GM18951 (cell line): ENCODE measurements at regions not wholly inside any gene's neighbourhood (a gene's known extent, or its start where the extent isn't known, plus 50 kb on each side); places are given as distances from the start of the nearest gene placed in this dataset.

Source experiments
- POLR2A ChIP-seq: IDR thresholded peaks from 4 replicates; pipeline ENCODE4 v1.6.1; 2011; ENCODE audit warnings: mild to moderate bottlenecking; ENCODE audit not compliant: insufficient read length, insufficient read depth; ENCODE audit errors: extremely low read depth
- in situ Hi-C: fragments of 300-500 bp; cut with MboI; formaldehyde crosslinking; loops from one replicate; pipeline ENCODE4 v1.12.0; 2022; ENCODE audit warnings: low sequenced_read_pairs, mixed read lengths, inconsistent platforms; ENCODE audit not compliant: unreplicated experiment

DNA sequence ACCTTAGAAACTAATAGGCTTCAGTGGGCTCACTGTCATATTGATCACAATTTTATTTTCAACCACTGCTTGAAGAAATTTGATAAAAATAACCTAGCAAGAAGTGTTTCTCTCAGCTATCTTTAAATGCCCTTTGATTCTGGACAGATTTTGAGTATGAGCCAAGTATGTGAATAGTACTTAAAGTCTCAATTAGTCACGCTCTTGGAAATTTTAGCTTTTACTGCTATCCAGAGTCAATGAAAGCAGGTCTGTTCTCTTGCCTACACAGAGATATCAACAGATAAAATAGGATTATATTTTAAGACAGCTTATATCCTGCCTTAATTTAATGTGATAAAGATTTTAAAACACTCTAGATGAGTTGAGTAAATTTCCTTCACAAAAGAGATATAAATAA, 337.3 kb downstream of the CBLN2 start:
- TF ChIP-seq POLR2A, result no peak
- in situ Hi-C loops, result no loop called here

DNA sequence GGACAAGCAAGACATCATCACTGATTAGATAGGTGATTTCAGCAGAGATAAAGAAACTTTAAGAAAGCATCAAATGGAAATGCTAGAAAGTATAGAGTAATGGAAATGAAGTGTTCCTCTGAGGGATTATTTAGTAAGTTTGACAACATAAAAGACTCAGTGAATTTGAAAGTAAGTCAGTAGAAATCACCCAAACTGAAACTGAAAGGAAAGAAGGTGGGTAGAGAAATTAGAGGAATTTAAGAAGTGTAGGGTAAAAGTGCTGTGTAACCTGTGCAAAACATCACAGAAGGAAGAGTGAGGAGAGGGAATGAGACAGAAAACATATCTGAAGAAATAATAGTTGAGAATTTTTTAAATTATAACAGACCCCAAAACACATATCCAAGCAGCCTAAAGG, 343.1 kb downstream of the CBLN2 start:
- TF ChIP-seq POLR2A, result no peak
- in situ Hi-C loops, result no loop called here

DNA sequence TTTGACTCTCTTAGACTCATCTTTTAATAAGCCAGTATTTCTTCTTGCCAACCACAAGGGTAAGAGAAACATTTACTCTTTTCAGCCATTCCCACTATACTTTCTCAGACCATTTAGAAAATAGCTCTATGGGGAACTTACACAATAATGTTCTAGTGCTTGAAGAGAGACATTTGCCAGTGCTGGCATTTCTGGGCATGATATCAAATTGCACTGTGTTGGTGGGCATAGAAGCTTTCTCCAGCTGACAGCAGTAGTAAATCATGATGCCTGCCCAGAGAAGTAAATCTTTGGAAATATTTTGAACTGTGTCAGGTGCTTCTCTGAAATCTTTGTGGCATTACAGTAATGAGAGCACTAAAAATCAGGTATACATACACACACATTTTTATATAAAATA, 346.6 kb downstream of the CBLN2 start:
- in situ Hi-C loops, result no loop called here
- no peak for TF ChIP-seq POLR2A

DNA sequence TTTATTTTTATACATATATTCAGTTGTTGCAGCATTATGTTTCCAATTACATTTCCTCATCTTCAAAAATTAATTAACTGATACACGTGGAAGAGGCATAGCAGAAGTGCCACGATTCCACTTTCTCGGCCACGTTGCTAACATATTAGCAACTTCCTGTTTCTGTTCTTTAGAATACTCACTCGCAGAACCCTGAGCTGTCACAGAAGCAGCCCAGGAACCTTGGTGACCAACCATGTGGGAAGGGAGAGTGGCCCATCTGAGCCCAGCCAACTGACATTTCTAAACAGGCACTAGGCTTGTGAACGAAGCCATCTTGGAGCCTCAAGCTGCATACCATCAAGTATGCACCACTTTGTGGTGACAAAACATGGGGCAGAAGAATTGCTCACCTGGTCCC, 350.1 kb downstream of the CBLN2 start:
- in situ Hi-C loops, result no loop called here
- TF ChIP-seq POLR2A, result no peak

DNA sequence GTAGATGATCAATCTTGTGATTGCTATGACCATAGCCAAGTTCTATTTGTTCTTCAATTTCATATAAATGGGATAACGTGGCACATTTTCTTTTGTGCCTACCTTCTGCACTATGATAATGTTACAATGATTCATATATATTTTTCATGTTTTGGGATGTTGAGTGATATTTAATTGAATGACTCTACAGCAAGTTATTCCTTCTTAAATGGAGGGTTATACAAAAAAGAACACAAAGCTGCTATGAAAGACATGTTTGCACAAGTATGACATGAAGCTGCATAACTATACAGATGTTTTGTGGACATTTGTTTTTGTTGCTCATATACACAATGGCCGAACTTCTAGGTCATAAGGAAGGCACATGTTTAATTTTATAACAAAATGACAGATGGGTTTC, 356.2 kb downstream of the CBLN2 start:
- in situ Hi-C loops, result no loop called here
- no peak for TF ChIP-seq POLR2A

DNA sequence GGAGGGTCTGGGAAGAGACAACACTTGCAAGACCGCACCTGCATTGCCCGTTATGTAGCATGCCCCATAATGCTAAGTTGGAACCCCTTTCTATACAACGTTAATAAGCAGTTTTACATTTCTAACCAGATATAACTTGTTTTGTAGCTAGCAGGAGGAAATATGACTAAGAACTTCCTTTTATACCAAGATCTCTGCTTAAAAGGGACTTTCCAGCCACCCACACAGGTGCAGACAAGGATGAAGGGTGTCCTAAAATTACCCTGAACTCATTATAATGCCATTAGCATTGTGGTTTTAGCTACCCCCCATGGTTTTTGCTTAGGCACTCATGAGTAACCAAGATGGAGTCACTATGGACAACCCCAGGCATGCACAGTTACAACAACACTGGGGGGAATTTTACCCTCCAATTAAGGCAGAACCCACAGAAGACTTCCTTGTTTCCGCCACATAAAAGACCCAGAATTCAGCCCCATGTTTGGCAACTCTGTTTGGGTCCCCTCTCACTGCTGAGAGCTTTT, 362.8 kb downstream of the CBLN2 start:
- no peak for TF ChIP-seq POLR2A
- in situ Hi-C loops, result no loop called here

DNA sequence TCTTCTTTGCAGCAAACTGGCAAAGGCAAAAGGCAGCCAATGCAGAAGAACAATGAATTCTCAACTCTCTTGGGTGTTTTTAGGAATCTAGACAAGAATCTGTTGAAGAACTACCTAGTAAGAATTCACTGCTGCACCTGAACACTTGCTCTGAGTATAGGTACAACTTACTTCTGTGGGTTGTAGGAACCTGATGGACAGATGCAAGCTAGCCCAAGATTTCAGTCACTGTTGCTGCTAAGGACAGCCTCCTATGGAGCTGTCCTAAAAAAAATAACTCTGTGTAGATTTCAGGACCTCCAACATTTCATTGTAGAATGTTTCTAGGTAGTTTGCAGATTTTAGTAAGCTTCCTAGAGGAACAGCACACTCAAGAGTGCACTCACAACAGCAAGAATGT, 363.5 kb downstream of the CBLN2 start:
- in situ Hi-C loops, result no loop called here

DNA sequence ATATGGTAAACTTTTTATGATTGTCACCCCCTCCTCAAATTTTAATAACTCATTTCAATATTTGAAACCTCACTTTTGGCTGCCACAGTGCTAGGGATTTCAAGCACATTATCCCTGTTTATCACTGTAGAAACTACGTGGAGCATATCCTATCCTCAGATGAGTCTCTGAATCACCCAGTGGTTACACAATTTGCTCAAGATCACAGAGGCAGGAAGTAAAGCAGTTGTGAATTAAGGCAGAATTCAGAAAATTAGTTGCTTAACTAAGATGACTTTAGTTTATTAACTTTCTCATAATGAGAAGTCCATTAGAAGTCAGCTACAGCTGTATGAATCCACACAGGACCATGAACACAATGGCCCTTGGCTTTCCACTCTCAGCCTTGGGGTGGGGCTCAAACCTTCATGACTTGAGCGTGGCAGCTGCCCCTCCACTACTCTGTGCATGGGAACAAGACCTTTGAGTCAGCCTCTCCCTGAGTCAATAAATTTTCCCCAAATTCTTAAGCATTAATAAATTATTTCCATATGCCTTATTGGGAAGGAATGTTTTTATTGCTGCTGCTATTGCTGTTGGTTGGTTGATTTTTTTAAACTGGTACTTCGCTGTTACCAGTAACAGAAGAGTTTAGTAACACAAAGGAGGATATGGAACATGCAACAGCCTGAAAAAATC, 369.0 kb downstream of the CBLN2 start:
- TF ChIP-seq POLR2A, result no peak

More for the DNA sequence above, 363.5 kb downstream of the CBLN2 start:
- TF ChIP-seq POLR2A, result no peak

DNA sequence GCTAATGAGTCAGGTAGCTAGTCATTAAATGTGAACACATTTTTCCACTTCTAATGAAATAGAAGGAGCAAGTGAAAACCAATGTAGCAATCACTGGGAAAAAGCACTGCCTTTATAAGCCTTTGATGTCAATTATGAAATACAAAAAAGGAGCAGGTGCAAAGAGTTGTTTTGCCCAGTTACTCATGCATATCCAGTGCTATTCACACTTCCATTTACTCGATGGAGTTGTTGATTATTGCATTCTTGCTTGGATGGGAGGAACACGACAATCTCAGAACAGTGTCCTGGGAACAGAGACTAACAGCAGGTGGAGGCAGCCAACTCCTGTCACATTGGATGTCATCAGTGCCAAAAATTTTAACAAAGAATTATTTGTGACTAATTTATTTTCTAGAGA, 372.5 kb downstream of the CBLN2 start:
- in situ Hi-C loops, result no loop called here
- TF ChIP-seq POLR2A, result no peak

More for the DNA sequence above, 369.0 kb downstream of the CBLN2 start:
- in situ Hi-C loops, result no loop called here

DNA sequence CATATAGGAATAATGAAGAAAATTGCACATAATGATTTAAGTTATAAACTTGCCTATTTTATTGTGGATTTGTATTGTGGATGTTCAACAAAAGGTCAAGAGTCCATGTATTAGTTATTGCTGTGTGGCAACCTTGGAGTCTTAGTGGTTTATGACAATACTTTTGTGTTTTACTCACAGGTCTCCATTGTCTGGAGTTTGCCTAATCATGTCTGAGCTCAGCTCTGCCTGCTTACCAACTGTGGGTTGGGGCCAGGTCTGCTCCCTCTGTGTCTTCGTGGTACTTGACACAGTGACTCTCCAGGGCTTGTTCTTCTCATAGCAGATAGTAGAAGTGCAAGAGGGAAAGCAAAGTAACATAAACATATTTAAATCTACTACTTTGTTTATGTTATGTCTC, 382.5 kb downstream of the CBLN2 start:
- in situ Hi-C loops, result no loop called here
- TF ChIP-seq POLR2A, result no peak

DNA sequence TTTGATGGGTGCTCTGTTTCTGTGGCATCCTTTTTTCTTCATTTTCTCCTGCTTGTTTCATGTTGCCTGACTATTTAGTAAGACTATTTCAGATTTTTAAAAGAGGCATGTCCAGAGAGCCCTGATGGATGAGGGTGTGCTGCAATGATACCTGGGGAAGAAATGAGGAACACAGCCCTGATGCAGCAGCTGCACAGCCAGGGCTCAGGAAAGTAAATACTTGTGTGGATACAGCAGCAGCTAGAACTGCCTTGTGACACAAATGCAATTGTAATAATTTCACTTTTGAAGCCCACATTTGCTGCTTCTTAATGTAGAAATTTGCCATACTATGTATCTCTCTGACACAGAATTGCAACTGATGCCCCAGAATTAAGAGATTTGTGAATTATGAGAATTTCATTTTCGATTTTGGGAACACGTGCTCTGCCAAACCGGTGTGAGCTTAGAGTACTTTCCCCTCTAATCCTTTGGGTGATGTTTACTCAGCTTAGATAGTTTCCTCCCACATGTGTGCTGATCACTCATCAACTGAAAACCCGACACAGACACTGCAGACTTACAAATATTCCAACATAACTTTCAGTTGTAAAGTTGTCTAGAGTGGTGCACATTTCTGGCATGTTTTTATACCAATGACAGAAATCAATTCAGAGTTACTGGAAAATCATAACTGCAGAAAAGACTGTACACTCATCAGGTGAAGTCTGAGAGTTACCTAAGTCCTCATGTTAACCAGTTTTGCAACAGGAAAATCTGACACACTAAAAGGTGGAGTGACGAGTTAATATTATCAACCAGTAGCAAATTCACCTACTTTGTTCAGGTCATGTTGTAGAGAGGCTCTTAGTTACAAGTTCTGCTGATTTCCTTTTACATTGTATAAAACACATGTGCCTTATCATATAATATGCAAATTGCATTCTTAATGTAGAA, 383.4 kb downstream of the CBLN2 start:
- in situ Hi-C loops, result no loop called here

DNA sequence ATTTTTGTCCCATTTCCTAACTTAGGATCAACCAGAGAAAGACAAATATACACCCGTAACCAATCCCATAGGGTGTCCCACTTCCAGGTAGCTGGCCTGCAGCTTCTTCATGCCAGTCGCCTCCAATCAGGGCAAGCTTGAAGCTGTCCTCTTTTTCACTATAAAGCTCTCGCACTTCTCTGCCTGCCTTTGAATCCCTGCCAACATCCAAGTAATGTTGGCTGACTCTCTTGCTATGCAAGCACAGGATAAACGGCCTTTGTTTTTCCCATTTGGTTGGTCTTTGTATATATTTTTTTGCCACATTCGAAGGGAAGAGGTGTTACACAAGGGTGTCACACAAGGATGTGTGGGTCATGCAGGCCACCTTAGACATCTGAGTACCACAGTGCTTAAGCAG, 388.8 kb downstream of the CBLN2 start:
- no peak for TF ChIP-seq POLR2A
- in situ Hi-C loops, result no loop called here

More for the DNA sequence above, 383.4 kb downstream of the CBLN2 start:
- no peak for TF ChIP-seq POLR2A

DNA sequence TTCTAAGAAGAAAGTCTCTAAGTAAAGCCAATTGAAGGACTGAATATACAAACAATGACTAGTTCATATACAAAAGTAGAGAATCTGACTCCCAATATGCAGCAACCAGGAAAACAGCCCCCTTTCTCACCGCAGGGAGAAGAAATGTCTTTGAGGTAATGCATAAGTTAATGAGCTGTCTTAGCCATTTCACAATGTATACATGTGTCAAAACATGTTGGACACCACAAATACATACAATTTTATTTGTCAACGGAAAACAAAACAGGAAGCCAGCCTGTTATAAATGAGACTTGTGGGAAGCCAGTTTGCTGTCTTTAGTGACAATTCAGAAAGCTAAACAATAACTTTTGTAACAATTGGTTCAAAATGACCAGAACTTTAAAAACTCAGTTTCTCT, 389.2 kb downstream of the CBLN2 start:
- TF ChIP-seq POLR2A, result no peak
- in situ Hi-C loops, result no loop called here

DNA sequence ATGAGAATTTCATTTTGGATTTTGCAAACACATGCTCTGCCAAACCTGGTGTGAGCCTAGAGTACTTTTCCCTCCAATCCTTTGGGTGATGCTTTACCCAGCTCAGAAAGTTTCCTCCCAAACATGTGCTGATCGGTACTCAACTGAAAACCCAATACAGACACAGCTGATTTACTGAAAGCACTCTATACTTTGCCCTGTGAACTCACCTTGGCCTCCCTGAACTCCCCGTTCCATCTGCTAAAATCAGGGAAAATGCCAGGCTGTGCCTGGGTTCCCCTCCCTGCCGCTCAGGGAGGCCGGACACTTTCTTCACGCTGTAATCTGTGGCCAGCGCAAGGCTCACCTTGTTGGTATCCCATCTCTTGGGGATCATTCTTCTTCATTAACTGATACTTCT, 391.2 kb downstream of the CBLN2 start:
- in situ Hi-C loops, result no loop called here

More for the DNA sequence above, 391.2 kb downstream of the CBLN2 start:
- no peak for TF ChIP-seq POLR2A
